ENCODE measurements at regions not wholly inside any gene's neighbourhood (a gene's known extent, or its start where the extent isn't known, plus 50 kb on each side); places are given as distances from the start of the nearest gene placed in this dataset.
"Not testable (repeated sequence)": the region's sequence is repeated elsewhere in the genome, so short reads cannot be mapped to it uniquely, and the experiment has no call there.

DNA sequence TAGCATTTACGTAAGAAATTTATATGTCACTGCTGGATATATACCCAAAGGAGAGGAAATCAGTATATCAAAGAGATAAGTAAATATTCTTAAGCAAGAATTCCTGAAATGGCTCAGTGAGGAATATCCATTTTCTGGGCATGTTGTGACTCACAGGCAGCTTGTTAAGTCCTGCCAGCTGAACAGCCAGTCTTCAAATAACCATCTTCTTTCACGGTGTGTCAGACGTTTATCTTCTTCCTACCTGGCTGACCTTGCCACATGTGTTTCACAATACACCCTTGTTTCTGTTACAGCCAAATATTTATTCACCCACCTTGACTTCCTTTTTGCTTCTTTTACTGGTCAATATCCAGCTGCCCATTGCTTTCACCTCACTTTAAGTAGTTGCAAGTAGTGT is 648.1 kb downstream of the ANKRD7 start:
- DNase-seq (ENCODE audit: insufficient read length, low spot score), result no peak
- no peak for FAIRE-seq

DNA sequence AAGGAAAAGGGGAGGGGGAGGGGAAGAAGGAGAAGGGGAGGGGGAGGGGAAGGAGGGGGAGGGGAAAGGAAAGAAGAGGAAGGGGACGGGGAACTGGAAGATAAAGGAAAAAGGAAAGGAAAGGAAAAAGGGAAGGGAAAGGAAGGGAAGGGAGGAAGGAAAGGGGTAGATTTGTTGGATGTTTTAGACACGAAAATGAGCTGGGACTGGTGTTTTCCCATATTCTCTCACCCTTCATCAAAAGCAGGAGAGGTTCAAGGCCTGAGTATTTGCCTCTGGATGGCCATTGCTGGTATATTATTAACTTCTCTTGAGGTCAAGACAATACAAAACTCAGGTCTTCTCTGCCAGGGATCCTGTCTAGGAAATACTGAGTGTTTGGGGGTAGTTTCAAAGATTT is 652.7 kb downstream of the ANKRD7 start:
- FAIRE-seq (no peak), DNase-seq (ENCODE audit: insufficient read length, low spot score) (no peak)

DNA sequence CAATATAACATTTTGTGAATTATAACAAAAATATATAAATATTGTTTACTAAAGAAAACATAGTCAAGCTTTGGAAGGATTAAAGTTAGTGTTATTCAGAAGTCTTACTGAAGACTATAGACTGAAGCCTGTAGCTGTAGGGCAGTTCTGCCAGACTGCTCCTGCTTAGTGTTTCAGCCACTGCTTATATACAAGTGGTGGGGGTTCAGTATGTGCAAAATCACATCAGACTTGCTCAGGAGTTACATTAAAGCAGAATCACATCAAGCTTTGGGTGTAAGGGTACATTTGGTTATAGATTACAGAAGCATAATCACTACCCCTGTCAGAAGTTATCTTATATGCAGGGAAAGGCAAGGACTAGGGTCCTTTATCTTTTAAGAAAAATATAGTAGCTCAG is 653.8 kb downstream of the ANKRD7 start:
- no peak for FAIRE-seq
- DNase-seq (ENCODE audit: insufficient read length, low spot score), result no peak

DNA sequence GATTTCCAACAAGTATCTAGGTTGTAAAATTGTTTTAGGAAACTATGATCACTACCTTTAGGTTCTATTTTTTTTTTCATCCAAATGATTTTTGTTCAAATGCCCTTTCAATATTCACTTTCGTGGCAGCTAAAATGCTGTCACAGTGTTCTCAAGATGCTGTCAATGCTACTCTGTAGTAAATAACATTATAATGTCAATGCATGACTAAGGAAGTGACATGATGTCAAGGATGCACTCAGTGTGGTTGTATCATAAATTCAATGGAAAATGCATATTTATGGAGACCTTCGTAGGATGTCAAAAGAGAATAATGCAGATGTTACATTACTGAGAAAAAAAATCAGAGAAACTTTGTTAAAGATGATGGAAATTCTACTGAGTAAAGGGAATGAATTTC is 673.8 kb downstream of the ANKRD7 start:
- no peak for DNase-seq (ENCODE audit: insufficient read length, low spot score)
- no peak for FAIRE-seq

DNA sequence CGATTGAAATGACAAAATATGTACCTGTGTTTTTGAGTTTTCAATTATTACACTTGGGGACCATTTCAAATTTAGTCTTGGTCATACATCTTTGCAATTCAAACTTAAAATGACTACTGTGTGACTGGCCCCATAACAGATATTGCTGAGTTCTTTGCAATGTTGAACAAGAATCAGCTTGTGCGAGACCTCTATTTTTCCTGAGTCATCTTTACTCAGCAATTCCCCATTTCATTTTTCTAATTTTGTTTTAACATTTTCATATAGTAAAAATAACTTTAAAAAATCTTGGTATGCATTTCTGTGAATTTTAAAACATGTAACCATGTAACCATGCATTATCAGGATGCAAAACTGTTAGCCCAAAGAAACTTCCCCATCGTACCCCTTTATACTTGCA is 678.1 kb downstream of the ANKRD7 start:
- FAIRE-seq (no peak), DNase-seq (ENCODE audit: insufficient read length, low spot score) (no peak)

DNA sequence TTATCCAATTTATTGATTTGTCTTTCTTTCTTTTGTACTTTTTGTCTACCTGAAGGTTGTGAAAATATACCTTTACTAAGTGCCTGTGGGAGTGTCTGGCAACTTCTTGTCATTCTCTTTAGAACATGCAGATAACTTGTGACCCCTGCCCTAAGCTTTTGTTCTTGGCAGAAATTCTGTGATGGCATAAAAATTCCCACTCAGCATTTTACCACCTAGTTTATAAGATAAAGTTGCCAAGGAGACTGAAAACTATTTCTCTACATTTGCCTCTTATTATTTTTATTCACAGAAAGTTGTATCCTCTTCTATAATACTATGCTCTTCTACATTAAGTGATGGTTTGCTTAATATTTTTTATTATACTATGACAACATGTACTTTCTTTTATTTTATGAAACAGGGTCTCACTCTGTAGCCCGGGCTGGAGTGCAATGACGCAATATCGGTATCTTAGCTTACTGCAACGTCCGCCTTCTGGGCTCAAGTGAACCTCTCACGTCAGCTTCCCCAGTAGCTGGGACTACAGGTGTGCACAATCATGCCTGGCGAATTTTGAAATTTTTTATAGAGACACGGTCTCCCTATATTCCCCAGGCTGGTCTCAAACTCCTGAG is 683.5 kb downstream of the ANKRD7 start:
- FAIRE-seq (no peak), DNase-seq (ENCODE audit: insufficient read length, low spot score) (no peak)

DNA sequence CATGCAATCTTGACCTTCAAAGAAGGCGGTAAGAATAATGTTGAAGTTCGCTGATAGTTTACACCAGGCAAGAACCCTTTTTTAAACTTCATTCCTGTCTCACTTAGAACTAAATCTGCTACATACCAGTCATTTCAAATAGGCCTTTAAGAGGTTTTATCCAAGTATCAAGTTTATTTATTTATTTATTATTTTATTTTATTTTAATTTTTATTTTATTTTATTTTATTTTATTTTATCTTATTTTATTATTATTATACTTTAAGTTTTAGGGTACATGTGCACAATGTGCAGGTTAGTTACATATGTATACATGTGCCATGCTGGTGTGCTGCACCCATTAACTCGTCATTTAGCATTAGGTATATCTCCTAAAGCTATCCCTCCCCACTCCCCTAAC is 691.6 kb downstream of the ANKRD7 start:
- not testable (repeated sequence) for FAIRE-seq; DNase-seq (ENCODE audit: insufficient read length, low spot score)

DNA sequence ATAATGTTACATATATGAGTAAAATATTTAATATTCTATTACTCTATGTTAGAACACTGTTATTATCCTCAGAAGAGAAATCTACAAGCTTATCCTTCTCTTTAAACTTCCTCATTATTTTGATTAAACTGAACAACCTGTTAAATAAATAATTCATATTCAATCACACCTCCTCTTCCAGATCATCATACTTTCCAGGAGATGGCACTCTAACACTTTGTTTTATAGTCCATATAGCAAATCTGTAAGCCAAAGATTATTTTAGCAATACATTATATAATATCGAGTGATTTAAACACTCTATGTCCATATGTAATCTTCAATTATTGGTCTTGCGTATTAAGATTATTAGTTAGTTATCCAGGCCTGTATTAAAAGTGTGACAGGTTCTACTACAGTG is 694.1 kb downstream of the ANKRD7 start:
- no peak for DNase-seq (ENCODE audit: insufficient read length, low spot score)
- FAIRE-seq, result no peak

DNA sequence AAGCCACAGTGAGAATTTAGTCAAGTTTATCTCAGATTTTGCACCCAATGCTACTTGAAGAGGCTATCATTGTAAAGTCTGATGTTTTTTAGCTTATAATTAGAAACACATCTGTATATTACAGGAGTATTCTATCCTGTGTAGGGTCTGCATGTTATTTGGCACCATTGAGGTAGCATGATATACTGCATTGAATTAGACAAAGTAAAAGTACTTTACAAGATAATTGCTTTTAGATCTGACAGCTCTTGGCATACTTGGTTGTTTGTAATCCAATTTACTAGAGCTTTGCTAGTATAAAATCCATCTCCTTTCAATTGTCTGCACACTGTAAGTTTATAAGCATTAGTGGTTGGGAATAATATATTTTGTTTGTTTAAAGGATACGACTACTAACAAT is 714.3 kb downstream of the ANKRD7 start:
- FAIRE-seq (no peak), DNase-seq (ENCODE audit: insufficient read length, low spot score) (no peak)

DNA sequence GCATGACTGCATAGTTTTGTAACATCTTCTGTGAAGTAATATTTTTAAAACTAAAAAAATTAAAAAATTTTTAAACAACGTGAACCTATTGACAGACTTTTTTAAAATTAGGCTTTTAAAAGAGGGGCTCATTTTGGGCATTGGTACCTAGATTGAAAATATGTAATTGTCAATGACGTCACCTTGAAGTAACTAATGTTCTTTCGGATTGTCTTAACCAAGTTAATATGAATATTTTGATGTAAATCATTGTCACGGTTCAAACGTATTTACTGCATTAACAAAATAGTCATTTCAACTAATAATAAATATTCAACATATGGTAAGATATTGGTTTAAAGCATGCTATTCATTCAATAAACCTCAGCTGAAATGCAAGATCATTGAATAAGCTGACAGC is 719.8 kb downstream of the ANKRD7 start:
- DNase-seq (ENCODE audit: insufficient read length, low spot score), result no peak
- no peak for FAIRE-seq

DNA sequence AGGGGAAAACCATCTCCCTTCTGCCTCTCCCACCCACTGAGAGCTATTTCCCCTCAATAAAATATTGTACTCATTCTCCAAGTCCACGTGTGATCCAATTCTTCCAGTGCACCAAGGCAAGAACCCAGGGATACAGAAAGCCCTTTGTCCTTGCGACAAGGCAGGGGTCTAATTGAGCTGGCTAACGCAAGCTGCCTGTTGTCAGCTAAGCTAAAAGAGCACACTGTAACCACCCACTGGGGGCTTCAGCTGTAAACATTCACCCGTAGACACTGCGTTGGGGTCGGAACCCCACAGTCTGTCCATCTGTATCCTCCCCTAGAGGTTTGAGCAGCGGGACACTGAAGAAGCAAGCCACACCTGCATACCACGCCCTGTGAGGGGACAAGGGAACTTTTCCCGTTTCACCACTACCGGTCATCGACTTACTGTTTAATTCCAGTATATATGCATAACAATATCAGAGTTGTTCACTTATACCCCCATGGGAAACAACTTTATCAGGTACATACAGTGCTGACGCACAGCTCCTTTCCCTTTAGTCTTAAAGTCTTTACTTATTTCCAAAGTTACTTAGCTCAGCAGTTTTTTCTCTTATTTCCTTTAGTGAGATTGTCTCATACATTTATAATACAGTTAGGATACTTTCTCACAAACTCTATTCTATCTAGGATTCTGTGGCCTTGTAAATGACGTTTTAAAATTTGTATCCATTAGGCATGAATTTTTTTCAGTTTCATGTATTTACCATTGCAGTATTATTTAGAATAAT is 721.6 kb downstream of the ANKRD7 start:
- FAIRE-seq, result no peak
- no peak for DNase-seq (ENCODE audit: insufficient read length, low spot score)

DNA sequence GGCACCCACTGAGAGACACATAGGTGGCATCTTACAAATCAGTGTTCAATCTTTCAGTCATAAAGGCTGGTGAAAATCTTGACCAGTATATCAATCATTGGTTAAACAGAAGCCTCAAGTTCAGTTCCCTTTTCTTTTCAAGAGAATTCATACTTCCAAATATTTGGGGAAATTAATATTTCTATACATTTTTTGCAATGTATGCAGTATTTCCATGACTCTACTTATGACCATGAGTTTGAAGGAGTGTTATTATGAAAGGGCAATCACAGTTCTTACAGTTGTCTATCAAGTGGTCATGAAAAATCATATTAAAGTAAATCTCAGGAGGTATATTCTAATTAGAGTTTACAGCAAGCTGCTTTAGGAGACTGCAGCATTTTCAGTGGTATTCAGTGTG is 724.0 kb downstream of the ANKRD7 start:
- no peak for DNase-seq (ENCODE audit: insufficient read length, low spot score)
- FAIRE-seq, result no peak

DNA sequence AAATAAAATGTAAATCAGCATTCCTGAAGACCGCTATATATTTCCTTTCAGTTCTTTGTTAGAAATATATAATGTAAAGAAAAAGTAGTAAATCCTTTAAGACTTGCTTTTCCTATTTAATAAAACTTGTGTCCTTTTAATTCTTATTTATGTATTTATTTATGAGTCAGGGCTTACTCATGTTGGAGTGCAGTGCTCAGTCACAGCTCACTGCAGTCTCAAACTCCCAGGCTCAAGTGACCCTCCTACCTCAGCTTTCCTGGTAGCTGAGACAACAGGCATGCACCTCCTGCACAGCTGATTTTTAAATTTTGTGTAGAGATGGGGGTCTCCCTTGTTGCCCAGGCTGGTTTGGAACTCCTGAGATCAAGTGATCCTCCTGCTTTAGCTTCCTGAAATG is 724.5 kb downstream of the ANKRD7 start:
- DNase-seq (ENCODE audit: insufficient read length, low spot score) (no peak), FAIRE-seq (no peak)

DNA sequence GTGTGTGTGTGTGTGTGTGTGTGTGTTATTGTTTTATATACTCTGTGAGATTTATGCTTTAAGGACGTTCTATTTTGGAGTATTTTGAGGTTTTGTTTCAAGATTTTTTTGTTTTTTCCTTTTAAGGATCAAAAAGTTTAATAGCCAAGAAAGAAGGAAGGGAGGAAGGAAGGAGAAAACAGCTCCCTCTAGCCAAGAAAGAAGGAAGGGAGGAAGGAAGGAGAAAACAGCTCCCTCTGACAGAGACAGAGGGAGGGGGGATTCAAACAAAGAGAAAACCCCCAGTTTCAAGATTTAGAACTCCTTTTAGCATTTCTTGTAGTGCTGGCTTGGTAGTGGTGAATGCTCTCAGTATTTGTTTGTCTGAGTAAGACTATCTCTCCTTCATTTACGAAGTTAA is 731.8 kb downstream of the ANKRD7 start:
- DNase-seq (ENCODE audit: insufficient read length, low spot score); FAIRE-seq: not testable (repeated sequence)

DNA sequence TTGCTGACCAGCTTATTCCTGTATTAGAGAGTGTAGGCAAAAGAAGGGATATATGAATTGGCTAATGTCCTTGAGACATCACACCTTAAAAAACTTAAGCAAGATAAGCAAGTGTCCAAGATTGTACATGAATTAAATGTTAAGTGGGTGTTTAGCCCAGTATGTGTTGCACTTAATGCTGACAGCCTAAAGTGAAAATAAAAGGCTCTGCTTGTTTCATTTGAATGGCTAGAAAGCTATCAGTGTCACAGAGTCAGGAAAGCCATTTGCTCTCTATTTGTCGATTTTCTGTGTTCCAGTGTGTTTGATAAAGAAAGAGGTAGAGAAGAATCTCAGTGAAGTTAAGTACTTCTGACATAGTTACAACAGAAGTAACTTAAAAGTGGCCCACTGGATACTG is 744.9 kb downstream of the ANKRD7 start:
- no peak for FAIRE-seq

DNA sequence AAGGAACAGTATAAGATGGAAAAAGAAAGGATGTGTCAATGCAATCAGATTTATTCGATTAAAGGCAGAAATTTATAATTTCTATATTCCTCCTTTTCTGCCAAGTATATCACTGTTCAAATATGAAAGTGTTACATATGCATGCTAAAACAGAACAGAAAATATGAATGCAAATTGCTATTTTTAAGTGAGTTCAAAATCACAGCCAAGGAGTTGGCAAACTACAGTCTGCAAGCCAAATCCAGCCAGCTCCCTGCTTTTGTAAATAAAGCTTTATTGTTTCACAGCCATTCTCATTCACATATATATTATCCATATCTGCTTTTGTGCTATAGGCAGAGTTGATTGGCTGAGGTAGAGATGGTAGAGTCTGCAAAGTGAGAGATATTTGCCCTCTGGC is 747.2 kb downstream of the ANKRD7 start:
- FAIRE-seq (no peak), DNase-seq (ENCODE audit: insufficient read length, low spot score) (no peak)

More for the DNA sequence above, 744.9 kb downstream of the ANKRD7 start:
- no peak for DNase-seq (ENCODE audit: insufficient read length, low spot score)

DNA sequence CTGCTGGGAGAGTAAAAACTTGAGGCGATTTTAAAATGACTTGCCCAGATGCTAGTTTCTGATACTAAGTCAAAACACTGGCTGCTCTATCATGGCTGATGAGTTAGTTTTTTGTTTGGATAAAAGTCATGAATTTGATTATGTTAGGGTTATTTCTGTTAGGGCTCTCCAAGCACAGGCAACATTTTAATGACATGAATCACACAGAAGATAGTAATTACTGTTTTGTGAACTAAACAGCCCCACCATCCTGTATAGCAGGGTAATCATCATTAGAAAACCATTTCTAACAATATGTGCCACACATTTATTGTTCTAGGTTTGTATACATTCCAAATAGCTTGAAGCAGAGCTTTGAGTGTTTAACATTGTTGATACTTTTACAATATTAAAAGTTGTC is 750.3 kb downstream of the ANKRD7 start:
- DNase-seq (ENCODE audit: insufficient read length, low spot score), result no peak
- no peak for FAIRE-seq

DNA sequence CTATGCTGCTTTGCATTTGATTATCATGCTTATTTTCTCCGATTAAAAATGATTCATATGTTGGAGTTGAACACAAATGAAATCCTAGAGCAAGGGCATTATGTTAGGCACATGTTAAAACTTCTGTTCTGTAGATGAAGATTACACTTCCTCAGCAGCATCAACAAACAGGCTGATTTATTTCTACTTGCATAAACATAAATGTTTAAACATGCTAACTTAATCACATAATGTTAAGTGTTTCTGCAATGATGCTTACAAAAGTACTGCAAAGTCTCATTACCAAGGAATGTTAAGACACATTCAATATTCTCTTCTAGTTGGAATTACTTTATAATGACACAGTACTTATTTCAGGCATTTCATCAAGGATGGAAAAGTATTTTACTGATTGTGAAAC is 770.8 kb downstream of the ANKRD7 start:
- DNase-seq (ENCODE audit: insufficient read length, low spot score) (no peak), FAIRE-seq (no peak)

DNA sequence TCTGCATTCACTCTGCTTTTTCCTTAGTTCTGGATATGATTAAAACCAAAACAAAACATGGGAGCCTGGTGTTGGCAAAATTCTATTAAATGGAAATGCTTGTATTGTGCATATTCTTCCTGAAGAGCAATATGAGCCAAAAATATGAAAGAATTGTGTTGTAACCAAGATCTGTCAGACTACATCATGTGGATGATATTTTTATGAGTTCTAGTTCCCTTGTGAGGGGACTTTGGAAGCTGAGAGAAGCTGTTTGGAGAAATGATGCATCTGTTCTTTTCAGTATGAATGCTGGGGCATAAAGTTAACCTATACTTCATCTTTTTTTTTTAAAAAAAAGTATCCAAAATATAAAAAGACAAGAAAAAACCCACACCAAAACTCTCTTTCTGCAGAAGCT is 782.7 kb downstream of the ANKRD7 start:
- DNase-seq (ENCODE audit: insufficient read length, low spot score) (no peak), FAIRE-seq (no peak)

DNA sequence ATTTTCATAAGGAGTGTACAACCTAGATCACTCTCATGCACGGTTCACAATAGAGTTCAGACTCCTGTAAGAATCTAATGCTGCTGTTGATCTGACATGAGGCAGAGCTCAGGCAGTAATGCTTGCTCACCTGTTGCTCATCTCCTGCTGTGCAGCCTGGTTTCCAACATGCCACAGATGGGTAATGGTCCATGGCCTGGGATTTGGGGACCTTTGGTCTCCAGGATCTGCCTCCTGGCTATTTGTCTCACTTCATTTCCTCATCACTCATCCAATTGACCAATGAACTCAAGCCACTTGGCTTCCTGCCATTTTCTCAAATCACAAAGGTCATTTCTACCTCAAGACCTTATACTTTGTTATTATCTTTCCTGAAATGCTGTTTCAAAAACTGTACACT is 786.1 kb downstream of the ANKRD7 start:
- DNase-seq (ENCODE audit: insufficient read length, low spot score) (no peak), FAIRE-seq (no peak)

DNA sequence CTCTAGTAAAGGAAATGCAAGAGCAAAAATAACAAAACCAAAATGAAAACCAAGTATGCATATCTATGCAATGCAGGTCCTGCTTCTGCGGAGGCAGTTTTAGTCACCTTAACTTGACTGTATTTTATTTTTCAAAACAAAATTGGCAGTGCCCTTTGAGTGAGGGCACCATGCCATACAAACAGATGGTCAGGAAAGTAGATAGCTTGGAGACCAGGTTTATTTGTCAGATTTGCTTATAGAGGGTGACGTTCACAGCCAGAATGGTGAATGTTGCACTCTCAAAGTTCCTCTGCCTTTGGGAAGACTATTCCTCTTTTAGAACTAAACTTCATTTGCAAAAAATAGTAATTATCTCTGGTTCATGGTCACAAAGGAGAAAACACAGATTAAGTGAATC is 801.9 kb downstream of the ANKRD7 start:
- DNase-seq (ENCODE audit: insufficient read length, low spot score) (no peak), FAIRE-seq (no peak)

DNA sequence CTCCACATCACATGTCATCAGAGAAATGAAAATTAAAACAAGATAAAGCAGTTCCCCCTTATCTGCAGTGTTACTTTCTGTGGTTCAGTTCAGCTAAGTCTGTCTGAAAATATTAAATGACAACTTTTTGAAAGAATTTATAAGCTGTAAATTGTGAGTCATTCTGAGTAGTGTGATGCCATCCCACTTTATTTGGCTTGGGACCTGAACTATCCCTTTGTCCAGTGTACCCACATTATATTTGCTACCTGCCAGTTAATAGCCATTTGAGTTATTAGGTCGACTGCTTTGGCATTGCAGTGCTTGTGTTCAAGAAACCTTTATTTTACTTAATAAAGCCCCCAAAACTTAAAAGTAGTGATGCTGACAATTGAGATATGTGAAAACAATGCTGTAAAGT is 804.2 kb downstream of the ANKRD7 start:
- FAIRE-seq (no peak), DNase-seq (ENCODE audit: insufficient read length, low spot score) (no peak)

DNA sequence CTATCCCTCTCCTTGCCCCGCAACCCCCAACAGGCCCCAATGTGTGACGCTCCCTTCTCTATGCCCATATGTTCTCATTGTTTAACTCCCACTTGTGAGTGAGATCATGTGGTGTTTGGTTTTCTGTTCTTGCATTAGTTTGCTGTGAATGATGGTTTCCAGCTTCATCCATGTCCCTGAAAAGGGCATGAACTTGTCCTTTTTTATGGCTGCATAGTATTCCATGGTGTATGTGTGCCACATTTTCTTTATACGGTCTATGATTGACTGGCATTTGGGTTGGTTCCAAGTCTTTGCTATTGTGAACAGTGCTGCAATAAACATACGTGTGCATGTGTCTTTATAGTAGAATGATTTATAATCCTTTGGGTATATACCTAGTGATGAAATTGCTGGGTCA is 807.6 kb downstream of the ANKRD7 start:
- not testable (repeated sequence) for FAIRE-seq; DNase-seq (ENCODE audit: insufficient read length, low spot score)

Measured in HTR-8/SVneo (cell line).